IMR-90 (cell line): ENCODE measurements at regions not wholly inside any gene's neighbourhood (a gene's known extent, or its start where the extent isn't known, plus 50 kb on each side); places are given as distances from the start of the nearest gene placed in this dataset.

Experiments used
- ATAC-seq: fragments of 200-7000 bp; cut with Tn5 transposase; 2 replicates; pipeline ENCODE4 v1.9.1; 2020; ENCODE audit warnings: low read depth, mild to moderate bottlenecking, moderate library complexity
- BruUV-seq: library from RNA; stranded (reverse); fragments of 400-500 nt; replicated peaks from 2 replicates; lab custom pipeline; 2021; lab: Mats Ljungman, UMichigan
- CTCF ChIA-PET: fragments of 300-600 bp; formaldehyde crosslinking; extraction: SDS; loops from one replicate; lab custom pipeline; 2021; ENCODE audit warnings: antibody characterized with exemption; lab: Yijun Ruan, JAX
- POLR2A ChIA-PET: fragments of 300-600 bp; sonication (Branson Sonifier 250); formaldehyde crosslinking; loops from one replicate; lab custom pipeline; 2022; ENCODE audit warnings: antibody characterized with exemption; ENCODE audit not compliant: unreplicated experiment; lab: Charles Lee
- DNase-seq: peaks from one replicate; pipeline ENCODE4 v3.0.0; 2013
- H2AFZ ChIP-seq: replicated peaks from 2 replicates; pipeline ENCODE3; 2013; ENCODE audit warnings: low read length, mild to moderate bottlenecking; ENCODE audit not compliant: poor library complexity
- H2AK5ac ChIP-seq: 2 replicates; pipeline ENCODE4 v1.6.1; 2013; ENCODE audit warnings: low read depth, low read length, inconsistent platforms
- H2AK9ac ChIP-seq: replicated peaks from 2 replicates; pipeline ENCODE3; 2013; ENCODE audit warnings: mild to moderate bottlenecking, low read depth, low read length, moderate library complexity; ENCODE audit not compliant: poor library complexity
- H2BK120ac ChIP-seq: 2 replicates; pipeline ENCODE4 v1.6.1; 2013; ENCODE audit warnings: low read depth, low read length, inconsistent platforms
- H2BK15ac ChIP-seq: 3 replicates; pipeline ENCODE4 v1.6.1; 2013; ENCODE audit warnings: low read depth, low read length, inconsistent platforms
- H2BK20ac ChIP-seq: 2 replicates; pipeline ENCODE4 v1.6.1; 2013; ENCODE audit warnings: low read depth, mild to moderate bottlenecking, inconsistent platforms, low read length, moderate library complexity
- H2BK5ac ChIP-seq: 2 replicates; pipeline ENCODE4 v1.6.1; 2013; ENCODE audit warnings: mild to moderate bottlenecking, low read depth, low read length, inconsistent platforms; ENCODE audit not compliant: poor library complexity, severe bottlenecking
- H3K14ac ChIP-seq: replicated peaks from 2 replicates; pipeline ENCODE4 v1.6.1; 2013; ENCODE audit warnings: low read depth, low read length, inconsistent platforms
- H3K18ac ChIP-seq: 2 replicates; pipeline ENCODE4 v1.6.1; 2013; ENCODE audit warnings: low read depth, low read length, control low read depth
- H3K23ac ChIP-seq: 2 replicates; pipeline ENCODE4 v1.6.1; 2013; ENCODE audit warnings: low read depth, low read length, inconsistent platforms
- H3K27ac ChIP-seq: 2 replicates; pipeline ENCODE4 v1.5.1; 2013; ENCODE audit warnings: mild to moderate bottlenecking, control low read depth, low read length; ENCODE audit not compliant: insufficient read depth
- H3K27me3 ChIP-seq: 2 replicates; pipeline ENCODE4 v1.6.1; 2013; ENCODE audit warnings: low read length; ENCODE audit not compliant: control insufficient read depth, insufficient read depth
- H3K36me3 ChIP-seq: 2 replicates; pipeline ENCODE4 v1.6.1; 2013; ENCODE audit warnings: low read length, mixed read lengths; ENCODE audit not compliant: control insufficient read depth, insufficient read depth
- H3K4ac ChIP-seq: 2 replicates; pipeline ENCODE4 v1.6.1; 2013; ENCODE audit warnings: low read depth, low read length, inconsistent platforms
- H3K4me1 ChIP-seq: 2 replicates; pipeline ENCODE4 v1.6.1; 2013; ENCODE audit warnings: low read length, mixed read lengths; ENCODE audit not compliant: control insufficient read depth, insufficient read depth
- H3K4me2 ChIP-seq: 2 replicates; pipeline ENCODE4 v1.6.1; 2013; ENCODE audit warnings: low read depth, mild to moderate bottlenecking, control low read depth, low read length, moderate library complexity
- H3K4me3 ChIP-seq: 2 replicates; pipeline ENCODE4 v1.5.1; 2013; ENCODE audit warnings: low read depth, mild to moderate bottlenecking, control low read depth, low read length, moderate library complexity; ENCODE audit not compliant: insufficient read depth
- H3K56ac ChIP-seq: 2 replicates; pipeline ENCODE4 v1.6.1; 2013; ENCODE audit warnings: low read length, inconsistent platforms; ENCODE audit not compliant: insufficient read depth; ENCODE audit errors: extremely low read depth
- H3K79me1 ChIP-seq, 2 experiments: 2 replicates each; pipeline ENCODE4 v1.6.1; 2013; ENCODE audit warnings: low read length in 2 of 2, inconsistent platforms in 1 of 2, low read depth in 1 of 2
- H3K9ac ChIP-seq: 2 replicates; pipeline ENCODE4 v1.6.1; 2013; ENCODE audit warnings: low read depth, low read length, control low read depth
- H3K9me1 ChIP-seq: 2 replicates; pipeline ENCODE4 v1.6.1; 2013; ENCODE audit warnings: low read length, inconsistent platforms; ENCODE audit not compliant: insufficient read depth
- H3K9me3 ChIP-seq: 2 replicates; pipeline ENCODE4 v1.6.1; 2013; ENCODE audit warnings: low read length; ENCODE audit not compliant: control insufficient read depth, insufficient read depth
- H4K20me1 ChIP-seq: 2 replicates; pipeline ENCODE4 v1.6.1; 2013; ENCODE audit warnings: low read length, inconsistent platforms; ENCODE audit not compliant: insufficient read depth
- H4K5ac ChIP-seq: 2 replicates; pipeline ENCODE4 v1.6.1; 2013; ENCODE audit warnings: mild to moderate bottlenecking, low read depth, low read length, control low read depth
- H4K8ac ChIP-seq, 2 experiments: 2 replicates each; pipeline ENCODE4 v1.6.1; 2013; ENCODE audit warnings: low read depth in 2 of 2, low read length in 2 of 2, control low read depth in 1 of 2, inconsistent platforms in 1 of 2
- H4K91ac ChIP-seq: 2 replicates; pipeline ENCODE4 v1.6.1; 2013; ENCODE audit warnings: low read depth, low read length, inconsistent platforms; ENCODE audit not compliant: insufficient read depth
- MAFK ChIP-seq: IDR thresholded peaks from 2 replicates; pipeline ENCODE4 v1.6.1; 2012; ENCODE audit warnings: low read depth, low read length, improper control_type of control experiment
- NFE2L2 ChIP-seq: fragments of 150-350 bp; IDR thresholded peaks from 2 replicates; pipeline ENCODE4 v1.6.1; 2016; ENCODE audit warnings: low read depth, mild to moderate bottlenecking, low read length
- WGBS, 2 experiments: methylation state at CpG; one replicate each; pipeline versions ENCODE4 v1.1.5 to v1.1.7; 2013; ENCODE audit warnings: missing lambda C conversion rate in 2 of 2; ENCODE audit not compliant: insufficient read length in 1 of 2; ENCODE audit errors: extremely low coverage in 2 of 2; 5-methylcytosine and 5-hydroxymethylcytosine counted together
- dilution Hi-C: fragments of 300-500 bp; cut with HindIII; formaldehyde crosslinking; loops from one replicate; pipeline ENCODE4 v1.14.3; 2018; ENCODE audit warnings: low sequenced_read_pairs; ENCODE audit not compliant: unreplicated experiment
- in situ Hi-C: fragments of 300-500 bp; cut with MboI; formaldehyde crosslinking; loops from 3 replicates; pipeline ENCODE4 v1.14.3; 2019; ENCODE audit warnings: low sequenced_read_pairs, inconsistent platforms, mixed read lengths
- intact Hi-C: fragments of 100-400 bp; cut with micrococcal nuclease; formaldehyde crosslinking; loops from 2 replicates; pipeline ENCODE4 v1.10.0; 2022

- TF ChIP-seq MAFK (no peak), NFE2L2 (0 out of 2 replicates have a peak, but pooled peaks have one; percentile 25)
- H3K18ac ChIP-seq, result no peak overlapping the region
- dilution Hi-C loops, result no loop called here
- no peak overlapping the region for H2BK20ac ChIP-seq
- H2BK15ac ChIP-seq, result no peak overlapping the region
- H4K8ac ChIP-seq, result no peak overlapping the region
- H2BK5ac ChIP-seq, result no peak overlapping the region
- H3K4me2 ChIP-seq, result no peak overlapping the region
- H2BK120ac ChIP-seq, result no peak overlapping the region
- H2AK5ac ChIP-seq, result no peak overlapping the region
- no peaks in the 10 kb centered on the region for H3K79me1 ChIP-seq
- H3K14ac ChIP-seq, result no peak overlapping the region
- H3K23ac ChIP-seq, result no peak overlapping the region
- H3K27ac ChIP-seq, result no peak overlapping the region
- H3K9ac ChIP-seq, result no peak overlapping the region
- ATAC-seq (no peak), DNase-seq (no peak)
- no peaks in the 10 kb centered on the region for H4K20me1 ChIP-seq
- intact Hi-C loops, result loop anchor here (10.0 kb wide), 1 partner anchor 994 kb away; no protein-coding TSS in a partner anchor
- in situ Hi-C loops, result no loop called here
- ChIA-PET CTCF (no interaction called here), POLR2A (no interaction called here)
- no peak overlapping the region for H4K91ac ChIP-seq
- no peak overlapping the region for H3K56ac ChIP-seq
- H2AFZ ChIP-seq, result no peak overlapping the region
- H3K4ac ChIP-seq, result no peak overlapping the region
- no peaks in the 10 kb centered on the region for H3K9me1 ChIP-seq
- H4K5ac ChIP-seq, result no peak overlapping the region
- WGBS, 2 experiments, result 91% methylated on average over 4 of the region's 4 CpGs; no CpG with 5 or more reads in 1 of the 2 experiments
- no peaks in the 10 kb centered on the region for H3K27me3 ChIP-seq
- peaks cover 2% of the 10 kb centered on the region for H3K4me1 ChIP-seq
- H3K4me3 ChIP-seq, result no peak overlapping the region
- H3K9me3 ChIP-seq, result no peaks in the 10 kb centered on the region
- no peaks in the 10 kb centered on the region for H3K36me3 ChIP-seq
- H2AK9ac ChIP-seq, result no peak overlapping the region
- BruUV-seq, result no TSS peak
Observed at GRCh38 chr2:226669249-226669648, 130.4 kb downstream of the IRS1 start.
